ENCODE measurements at regions not wholly inside any gene's neighbourhood (a gene's known extent, or its start where the extent isn't known, plus 50 kb on each side); places are given as distances from the start of the nearest gene placed in this dataset.

GRCh38 chr5:174516741-174517140 lies 207.6 kb upstream of the MSX2 start:
- BruUV-seq (replicated peaks): no TSS peak
- Histone ChIP-seq H2AFZ (ENCODE audit: low read depth, low read length) (no peak overlapping the region), H3K79me2 (ENCODE audit: control insufficient read depth, insufficient read depth, low read length) (no peaks in the 10 kb centered on the region), H3K36me3 (ENCODE audit: control insufficient read depth in 2 of 2, extremely low read depth in 1 of 2, insufficient read depth in 2 of 2, low read length in 2 of 2) (no peaks in the 10 kb centered on the region), H3K4me3 (replicated peaks in 1 of 3; ENCODE audit: insufficient read depth in 1 of 3, low read depth in 1 of 3, low read length in 3 of 3) (no peak overlapping the region), H3K9ac (replicated peaks; ENCODE audit: extremely low read depth, insufficient read depth, low read length) (no peak overlapping the region), H3K27ac (ENCODE audit: insufficient read depth, low read depth, low read length) (no peak overlapping the region), H4K20me1 (replicated peaks; ENCODE audit: control insufficient read depth, extremely low read depth, insufficient read depth, low read length) (no peaks in the 10 kb centered on the region), H3K9me3 (replicated peaks; ENCODE audit: control insufficient read depth, insufficient read depth, low read length) (peaks cover 2% of the 10 kb centered on the region), H3K4me2 (ENCODE audit: insufficient read depth, low read length) (no peak overlapping the region), H3K27me3 (ENCODE audit: control insufficient read depth in 2 of 2, insufficient read depth in 2 of 2, low read length in 2 of 2) (no peaks in the 10 kb centered on the region), H3K9me1 (replicated peaks; ENCODE audit: control insufficient read depth, extremely low read depth, insufficient read depth, low read length) (no peaks in the 10 kb centered on the region), H3K4me1 (ENCODE audit: control insufficient read depth, extremely low read depth, insufficient read depth, low read length) (no peaks in the 10 kb centered on the region)
- intact Hi-C loops (cut with micrococcal nuclease): no loop called here
- ChIA-PET POLR2A (no interaction called here), CTCF (no interaction called here)
- FAIRE-seq (no peak), DNase-seq (ENCODE audit: low read depth, low spot score) (no peak)
- TF ChIP-seq JUN (IDR thresholded peaks at IDR 0.05; ENCODE audit: borderline replicate concordance, insufficient read depth, insufficient read length, low read depth) (no peak), MYC (IDR thresholded peaks at IDR 0.05; ENCODE audit: low read depth, low read length) (no peak), CTCF (IDR thresholded peaks at IDR 0.05; ENCODE audit: extremely low read depth in 1 of 2, insufficient read depth in 1 of 2, low read depth in 1 of 2, low read length in 2 of 2) (no peak), POLR2AphosphoS5 (IDR thresholded peaks at IDR 0.05; ENCODE audit: insufficient read depth, low read depth, low read length) (no peak), FOS (IDR thresholded peaks at IDR 0.05; ENCODE audit: borderline replicate concordance, insufficient read depth, low read length) (no peak), EZH2 (IDR thresholded peaks at IDR 0.05; ENCODE audit: borderline replicate concordance, low read depth, low read length, severe bottlenecking) (no peak), GATA2 (IDR thresholded peaks at IDR 0.05; ENCODE audit: insufficient read depth, insufficient read length, low read depth, low read length) (no peak), POLR2A (IDR thresholded peaks at IDR 0.05; ENCODE audit: low read depth, low read length) (no peak)
- TF ChIP-seq, protein P1, sequence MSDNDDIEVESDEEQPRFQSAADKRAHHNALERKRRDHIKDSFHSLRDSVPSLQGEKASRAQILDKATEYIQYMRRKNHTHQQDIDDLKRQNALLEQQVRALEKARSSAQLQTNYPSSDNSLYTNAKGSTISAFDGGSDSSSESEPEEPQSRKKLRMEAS (IDR thresholded peaks at IDR 0.05; ENCODE audit: insufficient read depth, insufficient read length): no peak
- dilution Hi-C loops (cut with MboI; ENCODE audit: extremely low pct_ligation_motif_present, low sequenced_read_pairs): no loop called here
